ENCODE measurements at regions not wholly inside any gene's neighbourhood (a gene's known extent, or its start where the extent isn't known, plus 50 kb on each side); places are given as distances from the start of the nearest gene placed in this dataset.

DNA sequence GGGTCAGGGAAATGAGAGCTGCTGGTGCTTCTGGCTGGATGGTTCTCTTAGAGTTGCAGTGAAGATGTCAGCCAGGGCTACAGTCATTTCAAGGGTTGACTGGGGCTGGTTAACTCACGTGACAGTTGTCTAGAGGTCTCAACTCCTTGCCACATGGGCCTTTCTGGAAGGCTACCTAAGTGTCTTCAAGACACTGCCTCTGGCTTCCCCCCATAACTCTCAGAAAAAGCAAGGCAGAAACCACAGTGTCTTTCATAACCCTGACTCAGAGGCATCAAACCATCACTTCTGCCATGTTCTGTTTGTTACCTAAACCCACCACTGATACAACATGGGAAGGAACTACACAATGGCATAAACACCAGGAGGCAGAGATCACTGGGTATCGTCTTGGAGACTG is 828.9 kb downstream of the EPHA4 start:
- no peaks in the 10 kb centered on the region for H3K4me1 ChIP-seq (replicated peaks in 1 of 2)
- intact Hi-C loops (cut with DNase I) = no loop called here
- 60 to 89% (median 84%) methylated on average over 2 of the region's 2 CpGs for WGBS, 4 donors
- no peak overlapping the region for H3K4me3 ChIP-seq
- no peak overlapping the region for H3K27ac ChIP-seq
- no peak for TF ChIP-seq POLR2A (IDR thresholded peaks at IDR 0.05)
- no peaks in the 10 kb centered on the region for H3K36me3 ChIP-seq (replicated peaks in 1 of 2)
- H3K27me3 ChIP-seq = no peaks in the 10 kb centered on the region
- no peaks in the 10 kb centered on the region for H3K9me3 ChIP-seq (replicated peaks in 1 of 3)
- DNase-seq = no peak

DNA sequence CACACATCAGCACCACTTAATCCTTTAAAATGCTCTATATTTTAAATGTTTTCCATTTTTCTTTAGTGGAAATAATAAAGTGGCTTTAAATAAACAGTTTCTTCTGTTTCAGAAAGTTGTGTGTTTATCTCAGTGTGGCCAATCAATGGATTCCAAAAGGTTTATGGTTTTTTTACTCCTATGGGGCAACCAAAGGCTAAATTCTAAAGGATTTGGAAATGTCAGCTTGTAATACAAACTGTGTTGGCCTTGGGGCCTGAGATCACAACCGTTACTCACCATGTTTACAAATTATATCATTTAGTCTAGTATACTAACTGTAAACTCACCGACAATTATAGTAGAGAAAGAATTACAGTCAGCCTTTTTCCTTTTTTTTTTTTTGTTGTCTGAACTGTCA is 827.2 kb downstream of the EPHA4 start:
- 38 to 57% (median 46%) methylated on average over 2 of the region's 2 CpGs for WGBS, 4 donors
- Histone ChIP-seq H3K4me3 (no peak overlapping the region), H3K4me1 (replicated peaks in 1 of 2) (no peaks in the 10 kb centered on the region), H3K9me3 (replicated peaks in 1 of 3) (no peaks in the 10 kb centered on the region), H3K27me3 (no peaks in the 10 kb centered on the region), H3K36me3 (replicated peaks in 1 of 2) (no peaks in the 10 kb centered on the region), H3K27ac (no peak overlapping the region)
- intact Hi-C loops (cut with DNase I) = no loop called here
- no peak for TF ChIP-seq POLR2A (IDR thresholded peaks at IDR 0.05)
- TF ChIP-seq, protein P1, sequence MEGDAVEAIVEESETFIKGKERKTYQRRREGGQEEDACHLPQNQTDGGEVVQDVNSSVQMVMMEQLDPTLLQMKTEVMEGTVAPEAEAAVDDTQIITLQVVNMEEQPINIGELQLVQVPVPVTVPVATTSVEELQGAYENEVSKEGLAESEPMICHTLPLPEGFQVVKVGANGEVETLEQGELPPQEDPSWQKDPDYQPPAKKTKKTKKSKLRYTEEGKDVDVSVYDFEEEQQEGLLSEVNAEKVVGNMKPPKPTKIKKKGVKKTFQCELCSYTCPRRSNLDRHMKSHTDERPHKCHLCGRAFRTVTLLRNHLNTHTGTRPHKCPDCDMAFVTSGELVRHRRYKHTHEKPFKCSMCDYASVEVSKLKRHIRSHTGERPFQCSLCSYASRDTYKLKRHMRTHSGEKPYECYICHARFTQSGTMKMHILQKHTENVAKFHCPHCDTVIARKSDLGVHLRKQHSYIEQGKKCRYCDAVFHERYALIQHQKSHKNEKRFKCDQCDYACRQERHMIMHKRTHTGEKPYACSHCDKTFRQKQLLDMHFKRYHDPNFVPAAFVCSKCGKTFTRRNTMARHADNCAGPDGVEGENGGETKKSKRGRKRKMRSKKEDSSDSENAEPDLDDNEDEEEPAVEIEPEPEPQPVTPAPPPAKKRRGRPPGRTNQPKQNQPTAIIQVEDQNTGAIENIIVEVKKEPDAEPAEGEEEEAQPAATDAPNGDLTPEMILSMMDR (IDR thresholded peaks at IDR 0.05) = no peak
- peak in 2 of 7 donors; percentile 10 to 16 for DNase-seq

DNA sequence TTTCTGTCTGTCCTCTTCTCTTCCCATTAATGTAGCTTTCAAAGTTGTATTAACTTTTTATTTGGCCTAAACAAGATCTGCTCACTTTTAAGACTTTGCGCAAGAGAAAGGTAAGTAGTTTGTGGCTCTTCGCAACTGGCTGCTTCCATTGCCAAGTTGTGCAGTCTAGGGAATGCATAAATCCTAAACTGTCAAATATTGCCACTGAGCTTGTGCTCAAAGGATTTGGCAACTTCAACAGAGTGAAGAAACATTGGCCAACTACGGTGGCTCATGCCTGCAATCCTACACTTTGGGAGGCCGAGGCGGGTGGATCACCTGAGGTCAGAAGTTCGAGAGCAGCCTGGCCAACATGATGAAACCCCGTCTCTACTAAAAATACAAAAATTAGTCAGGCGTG is 826.4 kb downstream of the EPHA4 start:
- Histone ChIP-seq H3K27me3 (no peaks in the 10 kb centered on the region), H3K4me3 (no peak overlapping the region), H3K4me1 (replicated peaks in 1 of 2) (no peaks in the 10 kb centered on the region), H3K9me3 (replicated peaks in 1 of 3) (no peaks in the 10 kb centered on the region), H3K27ac (no peak overlapping the region), H3K36me3 (replicated peaks in 1 of 2) (no peaks in the 10 kb centered on the region)
- DNase-seq = peak in 3 of 7 donors; percentile 8 to 35 (median 13)
- intact Hi-C loops (cut with DNase I) = no loop called here
- 77 to 83% (median 78%) methylated on average over 8 of the region's 8 CpGs for WGBS, 4 donors
- TF ChIP-seq, protein P1 (IDR thresholded peaks at IDR 0.05) = no peak
- TF ChIP-seq POLR2A (IDR thresholded peaks at IDR 0.05) = no peak

DNA sequence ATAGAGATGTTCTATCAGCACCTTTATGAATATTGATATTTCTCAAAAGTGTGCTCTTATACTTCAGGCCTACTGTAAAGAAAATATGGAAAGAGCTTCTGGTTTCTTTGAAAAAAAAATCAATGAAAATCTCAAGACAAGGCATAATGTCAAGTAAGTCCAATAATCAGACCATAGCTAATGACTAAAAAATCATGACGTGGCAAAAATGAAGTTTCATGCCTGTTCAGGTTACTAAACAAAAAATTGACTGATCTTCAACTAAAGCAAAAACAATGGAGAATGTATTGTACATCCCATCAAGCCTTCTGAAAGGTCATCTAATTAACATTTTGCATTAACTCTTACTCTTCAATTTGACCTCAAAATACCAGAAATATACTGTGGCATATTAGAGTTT is 824.4 kb downstream of the EPHA4 start:
- H3K27me3 ChIP-seq = no peaks in the 10 kb centered on the region
- no peaks in the 10 kb centered on the region for H3K9me3 ChIP-seq (replicated peaks in 1 of 3)
- no peak for DNase-seq
- WGBS, 4 donors = 82 to 98% (median 90%) methylated on average over 1 of the region's 1 CpG
- no peak overlapping the region for H3K4me3 ChIP-seq
- no peaks in the 10 kb centered on the region for H3K4me1 ChIP-seq (replicated peaks in 1 of 2)
- H3K36me3 ChIP-seq (replicated peaks in 1 of 2) = no peaks in the 10 kb centered on the region
- intact Hi-C loops (cut with DNase I) = no loop called here
- H3K27ac ChIP-seq = no peak overlapping the region
- no peak for TF ChIP-seq POLR2A (IDR thresholded peaks at IDR 0.05)
- TF ChIP-seq, protein P1 (IDR thresholded peaks at IDR 0.05) = no peak

DNA sequence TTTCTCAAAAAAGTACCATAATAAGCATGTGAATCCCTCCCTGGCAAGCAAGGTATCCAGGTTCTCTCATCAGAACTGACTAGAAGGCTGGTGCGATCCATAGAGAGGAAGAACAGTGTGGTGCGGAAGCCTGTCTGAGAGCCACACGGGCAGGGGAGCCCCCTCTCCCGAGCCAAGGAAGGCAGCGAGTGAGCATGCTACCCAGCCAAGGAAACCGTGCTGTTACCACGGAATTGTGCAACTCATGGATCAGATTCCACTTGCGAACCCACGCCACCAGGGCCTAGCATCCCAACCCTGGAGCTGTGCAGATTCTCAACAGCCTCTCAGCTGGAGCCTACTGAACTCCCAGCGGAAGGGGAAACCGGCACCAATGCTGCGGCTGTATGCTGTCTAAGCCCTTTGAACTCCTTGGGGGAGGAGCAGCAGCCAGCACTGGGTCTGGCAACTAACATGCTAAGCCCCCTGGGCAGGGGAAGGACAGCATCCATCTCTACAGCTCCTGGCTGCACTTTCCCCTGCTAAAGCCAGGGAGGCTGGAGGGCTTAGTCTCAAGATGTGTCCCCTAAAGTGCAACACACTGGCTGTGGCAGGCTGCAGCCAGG is 823.1 kb downstream of the EPHA4 start:
- Histone ChIP-seq H3K9me3 (replicated peaks in 1 of 3) (no peaks in the 10 kb centered on the region), H3K4me1 (replicated peaks in 1 of 2) (no peaks in the 10 kb centered on the region), H3K27me3 (no peaks in the 10 kb centered on the region), H3K4me3 (no peak overlapping the region), H3K36me3 (replicated peaks in 1 of 2) (no peaks in the 10 kb centered on the region), H3K27ac (no peak overlapping the region)
- 74 to 83% (median 81%) methylated on average over 11 to 12 of the region's 12 CpGs for WGBS, 4 donors
- no peak for DNase-seq
- TF ChIP-seq POLR2A (IDR thresholded peaks at IDR 0.05) = no peak
- intact Hi-C loops (cut with DNase I) = no loop called here
